Fibroblast of the aortic adventitia (primary cell): ENCODE measurements at regions not wholly inside any gene's neighbourhood (a gene's known extent, or its start where the extent isn't known, plus 50 kb on each side); places are given as distances from the start of the nearest gene placed in this dataset.
"Not testable (repeated sequence)": the region's sequence is repeated elsewhere in the genome, so short reads cannot be mapped to it uniquely, and the experiment has no call there.

Source experiments
- DNase-seq: peaks from one replicate; pipeline ENCODE4 v3.0.0-alpha.2; 2010; ENCODE audit warnings: low read depth
- H3K4me3 ChIP-seq: 2 replicates; pipeline ENCODE4 v1.5.1; 2011; ENCODE audit warnings: low read depth, mild to moderate bottlenecking, control low read depth, low read length, moderate library complexity
- CTCF ChIP-seq: IDR thresholded peaks from 2 replicates; pipeline ENCODE4 v1.5.1; 2011; ENCODE audit warnings: mild to moderate bottlenecking, low read length, control low read depth, inconsistent platforms; ENCODE audit not compliant: insufficient read depth

GRCh38 chr2:228589115-228589514 is 407.6 kb upstream of the SPHKAP start:
- no peak for TF ChIP-seq CTCF
- no peak overlapping the region for H3K4me3 ChIP-seq
- no peak for DNase-seq

- no peak for TF ChIP-seq CTCF
- no peak overlapping the region for H3K4me3 ChIP-seq
- DNase-seq = no peak
Measured at GRCh38 chr2:228581731-228582130, 400.2 kb upstream of the SPHKAP start.

GRCh38 chr2:228575897-228576296 is 394.4 kb upstream of the SPHKAP start:
- no peak for TF ChIP-seq CTCF
- no peak overlapping the region for H3K4me3 ChIP-seq
- DNase-seq = no peak

GRCh38 chr2:228568275-228568674 is 386.8 kb upstream of the SPHKAP start:
- H3K4me3 ChIP-seq = not testable (repeated sequence)

GRCh38 chr2:228561816-228562215 is 380.3 kb upstream of the SPHKAP start:
- TF ChIP-seq CTCF = no peak
- no peak overlapping the region for H3K4me3 ChIP-seq
- no peak for DNase-seq

More at GRCh38 chr2:228568275-228568674, 386.8 kb upstream of the SPHKAP start:
- DNase-seq = not testable (repeated sequence)

- H3K4me3 ChIP-seq = no peak overlapping the region
- DNase-seq = no peak
- no peak for TF ChIP-seq CTCF
Measured at GRCh38 chr2:228559774-228560415, 378.4 kb upstream of the SPHKAP start.

GRCh38 chr2:228556717-228557116 is 375.2 kb upstream of the SPHKAP start:
- no peak overlapping the region for H3K4me3 ChIP-seq
- DNase-seq = peak; percentile 12
- no peak for TF ChIP-seq CTCF
